Panc1 (cell line): ENCODE measurements at regions not wholly inside any gene's neighbourhood (a gene's known extent, or its start where the extent isn't known, plus 50 kb on each side); places are given as distances from the start of the nearest gene placed in this dataset.

Source experiments
- ATAC-seq: fragments of 200-7000 bp; cut with Tn5 transposase; 2 replicates; pipeline ENCODE4 v1.9.1; 2020; ENCODE audit warnings: mild to moderate bottlenecking, moderate library complexity
- BruUV-seq: library from RNA; stranded (reverse); fragments of 400-500 nt; replicated peaks from 2 replicates; lab custom pipeline; 2021; lab: Mats Ljungman, UMichigan
- CTCF ChIA-PET: fragments of 300-600 bp; sonication (Branson Sonifier 250); formaldehyde crosslinking; loops from one replicate; lab custom pipeline; 2022; ENCODE audit warnings: antibody characterized with exemption; lab: Charles Lee
- POLR2A ChIA-PET: fragments of 300-600 bp; sonication (Branson Sonifier 250); formaldehyde crosslinking; loops from one replicate; lab custom pipeline; 2022; ENCODE audit warnings: antibody characterized with exemption; lab: Charles Lee
- DNase-seq: peaks from one replicate; pipeline ENCODE4 v3.0.0-alpha.2; 2010; ENCODE audit warnings: low read depth, low spot score
- H3K27ac ChIP-seq: 2 replicates; pipeline ENCODE4 v1.5.1; 2011; ENCODE audit warnings: mild to moderate bottlenecking, low read length, inconsistent platforms
- H3K27me3 ChIP-seq: fragments of 200-500 bp; sonication (Bioruptor generic); 2 replicates; pipeline ENCODE4 v1.6.0; 2014; ENCODE audit warnings: low read length, inconsistent platforms; ENCODE audit not compliant: control insufficient read depth, insufficient read depth
- H3K36me3 ChIP-seq: fragments of 200-500 bp; sonication (Bioruptor generic); 2 replicates; pipeline ENCODE4 v1.5.1; 2014; ENCODE audit warnings: inconsistent platforms, mild to moderate bottlenecking, low read length, moderate library complexity; ENCODE audit not compliant: control insufficient read depth, insufficient read depth
- H3K4me1 ChIP-seq: 2 replicates; pipeline ENCODE4 v1.5.1; 2011; ENCODE audit warnings: inconsistent platforms, mild to moderate bottlenecking, low read length, moderate library complexity; ENCODE audit not compliant: control insufficient read depth, insufficient read depth
- H3K4me3 ChIP-seq, 2 experiments: 2 replicates each; pipeline ENCODE4 v1.5.1; 2011 to 2012; ENCODE audit warnings: low read depth in 2 of 2, low read length in 2 of 2, mild to moderate bottlenecking in 2 of 2, inconsistent platforms in 1 of 2, moderate library complexity in 1 of 2
- H3K9me3 ChIP-seq: fragments of 200-500 bp; sonication (Bioruptor generic); 2 replicates; pipeline ENCODE4 v1.5.1; 2014; ENCODE audit warnings: low read depth, mild to moderate bottlenecking, inconsistent platforms, low read length, moderate library complexity; ENCODE audit not compliant: control insufficient read depth, insufficient read depth
- POLR2AphosphoS5 ChIP-seq: IDR thresholded peaks from 2 replicates; pipeline ENCODE4 v1.6.1; 2012; ENCODE audit warnings: mild to moderate bottlenecking, low read depth, low read length, moderate library complexity
- REST ChIP-seq, 2 experiments: IDR thresholded peaks; 2 replicates each; pipeline ENCODE4 v1.6.1; 2011 to 2012; ENCODE audit warnings: low read depth in 2 of 2, control low read depth in 1 of 2, low read length in 1 of 2, mild to moderate bottlenecking in 1 of 2, moderate library complexity in 1 of 2; ENCODE audit not compliant: insufficient read depth in 1 of 2
- SIN3A ChIP-seq: IDR thresholded peaks from 2 replicates; pipeline ENCODE4 v1.6.1; 2012; ENCODE audit warnings: low read depth, mild to moderate bottlenecking, low read length, moderate library complexity, borderline replicate concordance; ENCODE audit not compliant: insufficient read depth
- TCF7L2 ChIP-seq: IDR thresholded peaks from 2 replicates; pipeline ENCODE4 v1.6.1; 2011; ENCODE audit warnings: mild to moderate bottlenecking, low read depth, low read length, inconsistent platforms
- in situ Hi-C: cut with HindIII; loops from 2 replicates; pipeline ENCODE4 v1.10.0; 2016; ENCODE audit warnings: low sequenced_read_pairs, low pct_unique_long_range_greater_than_20kb
- intact Hi-C: fragments of 100-400 bp; cut with micrococcal nuclease; formaldehyde crosslinking; loops from one replicate; pipeline ENCODE4 v1.10.0; 2022; ENCODE audit not compliant: unreplicated experiment
- TF ChIP-seq, protein P1 (sequence below): fragments of 450-650 bp; IDR thresholded peaks from 2 replicates; pipeline ENCODE4 v1.5.1; 2017; ENCODE audit warnings: mild to moderate bottlenecking

- Histone ChIP-seq H3K4me3 (no peak overlapping the region), H3K27ac (no peak overlapping the region), H3K9me3 (no peaks in the 10 kb centered on the region), H3K36me3 (no peaks in the 10 kb centered on the region), H3K27me3 (no peaks in the 10 kb centered on the region), H3K4me1 (no peaks in the 10 kb centered on the region)
- intact Hi-C loops (no loop called here), in situ Hi-C loops (no loop called here)
- no TSS peak for BruUV-seq
- DNase-seq (no peak), ATAC-seq (no peak)
- CTCF ChIA-PET: no interaction called here
- TF ChIP-seq, protein P1, sequence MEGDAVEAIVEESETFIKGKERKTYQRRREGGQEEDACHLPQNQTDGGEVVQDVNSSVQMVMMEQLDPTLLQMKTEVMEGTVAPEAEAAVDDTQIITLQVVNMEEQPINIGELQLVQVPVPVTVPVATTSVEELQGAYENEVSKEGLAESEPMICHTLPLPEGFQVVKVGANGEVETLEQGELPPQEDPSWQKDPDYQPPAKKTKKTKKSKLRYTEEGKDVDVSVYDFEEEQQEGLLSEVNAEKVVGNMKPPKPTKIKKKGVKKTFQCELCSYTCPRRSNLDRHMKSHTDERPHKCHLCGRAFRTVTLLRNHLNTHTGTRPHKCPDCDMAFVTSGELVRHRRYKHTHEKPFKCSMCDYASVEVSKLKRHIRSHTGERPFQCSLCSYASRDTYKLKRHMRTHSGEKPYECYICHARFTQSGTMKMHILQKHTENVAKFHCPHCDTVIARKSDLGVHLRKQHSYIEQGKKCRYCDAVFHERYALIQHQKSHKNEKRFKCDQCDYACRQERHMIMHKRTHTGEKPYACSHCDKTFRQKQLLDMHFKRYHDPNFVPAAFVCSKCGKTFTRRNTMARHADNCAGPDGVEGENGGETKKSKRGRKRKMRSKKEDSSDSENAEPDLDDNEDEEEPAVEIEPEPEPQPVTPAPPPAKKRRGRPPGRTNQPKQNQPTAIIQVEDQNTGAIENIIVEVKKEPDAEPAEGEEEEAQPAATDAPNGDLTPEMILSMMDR: no peak
- TF ChIP-seq POLR2AphosphoS5 (no peak), REST (IDR thresholded peaks at IDR 0.05; ENCODE audit: insufficient read depth in 1 of 2, low read depth in 2 of 2, low read length in 1 of 2) (no peak)
- POLR2A ChIA-PET: no interaction called here
These were observed 1710.5 kb upstream of the TENM3 start for GRCh38 chr4:180532691-180533090.

- no TSS peak for BruUV-seq
- Histone ChIP-seq H3K9me3 (no peaks in the 10 kb centered on the region), H3K4me3 (no peak overlapping the region), H3K27ac (no peak overlapping the region), H3K4me1 (no peaks in the 10 kb centered on the region), H3K27me3 (no peaks in the 10 kb centered on the region), H3K36me3 (no peaks in the 10 kb centered on the region)
- intact Hi-C loops (no loop called here), in situ Hi-C loops (no loop called here)
- POLR2A ChIA-PET: no interaction called here
- TF ChIP-seq POLR2AphosphoS5 (no peak), SIN3A (no peak), TCF7L2 (no peak), REST (IDR thresholded peaks at IDR 0.05; ENCODE audit: insufficient read depth in 1 of 2, low read depth in 2 of 2, low read length in 1 of 2) (no peak)
- TF ChIP-seq, protein P1: no peak
- no peak for DNase-seq
- ATAC-seq: no peak
- CTCF ChIA-PET: no interaction called here
These were observed 1704.7 kb upstream of the TENM3 start for GRCh38 chr4:180538384-180539057.
